PC-3 (cell line): ENCODE measurements at regions not wholly inside any gene's neighbourhood (a gene's known extent, or its start where the extent isn't known, plus 50 kb on each side); places are given as distances from the start of the nearest gene placed in this dataset.
"Not testable (repeated sequence)": the region's sequence is repeated elsewhere in the genome, so short reads cannot be mapped to it uniquely, and the experiment has no call there.

Experiments
- ATAC-seq: fragments of 200-7000 bp; cut with Tn5 transposase; 2 replicates; pipeline ENCODE4 v1.9.1; 2020; ENCODE audit warnings: mild to moderate bottlenecking, moderate library complexity
- BruUV-seq: library from RNA; stranded (reverse); fragments of 400-500 nt; replicated peaks from 2 replicates; lab custom pipeline; 2021; lab: Mats Ljungman, UMichigan
- CTCF ChIA-PET: fragments of 300-600 bp; sonication (Branson Sonifier 250); formaldehyde crosslinking; loops from one replicate; lab custom pipeline; 2022; ENCODE audit warnings: antibody characterized with exemption; lab: Charles Lee
- POLR2A ChIA-PET: fragments of 300-600 bp; sonication (Branson Sonifier 250); formaldehyde crosslinking; loops from one replicate; lab custom pipeline; 2022; ENCODE audit warnings: antibody characterized with exemption; ENCODE audit not compliant: unreplicated experiment; lab: Charles Lee
- DNase-seq: peaks from one replicate; pipeline ENCODE4 v3.0.0-alpha.2; 2015
- H2AFZ ChIP-seq: fragments of 300-600 bp; sonication (generic); 2 replicates; pipeline ENCODE4 v1.6.0; 2016; ENCODE audit warnings: antibody characterized with exemption, low read length
- H3F3A ChIP-seq: fragments of 300-600 bp; sonication (generic); one replicate; pipeline ENCODE4 v1.6.0; 2017; ENCODE audit warnings: antibody characterized with exemption, low read length, control low read depth, mild to moderate bottlenecking; ENCODE audit not compliant: unreplicated experiment
- H3K27ac ChIP-seq: fragments of 300-600 bp; sonication (generic); 2 replicates; pipeline ENCODE4 v1.5.1; 2016; ENCODE audit warnings: mild to moderate bottlenecking, low read length
- H3K27me3 ChIP-seq: fragments of 300-600 bp; sonication (generic); 2 replicates; pipeline ENCODE4 v1.6.1; 2016; ENCODE audit warnings: low read length, mixed read lengths
- H3K36me3 ChIP-seq: fragments of 300-600 bp; sonication (generic); 2 replicates; pipeline ENCODE4 v1.6.1; 2016; ENCODE audit warnings: low read depth, mixed run types, low read length, mixed read lengths
- H3K4me1 ChIP-seq: fragments of 300-600 bp; sonication (generic); 2 replicates; pipeline ENCODE4 v1.5.1; 2016; ENCODE audit warnings: low read length; ENCODE audit not compliant: insufficient read depth
- H3K4me2 ChIP-seq: fragments of 300-600 bp; sonication (generic); 2 replicates; pipeline ENCODE4 v1.6.0; 2016; ENCODE audit warnings: low read length
- H3K4me3 ChIP-seq: fragments of 300-600 bp; sonication (generic); 2 replicates; pipeline ENCODE4 v1.5.1; 2016; ENCODE audit warnings: mild to moderate bottlenecking, low read length, mixed read lengths
- H3K79me2 ChIP-seq: fragments of 300-600 bp; sonication (generic); 2 replicates; pipeline ENCODE4 v1.6.1; 2017; ENCODE audit warnings: low read length, mixed read lengths
- H3K9ac ChIP-seq: fragments of 300-600 bp; sonication (generic); 2 replicates; pipeline ENCODE4 v1.6.0; 2016; ENCODE audit warnings: mild to moderate bottlenecking, low read length
- H3K9me2 ChIP-seq: fragments of 300-600 bp; sonication (generic); replicated peaks from 2 replicates; pipeline ENCODE4 v1.6.1; 2016; ENCODE audit warnings: mixed run types, low read length, mixed read lengths
- H3K9me3 ChIP-seq: fragments of 300-600 bp; sonication (generic); 2 replicates; pipeline ENCODE4 v1.6.1; 2016; ENCODE audit warnings: low read length, mixed read lengths
- H4K20me1 ChIP-seq: fragments of 300-600 bp; sonication (generic); 2 replicates; pipeline ENCODE4 v1.6.1; 2016; ENCODE audit warnings: low read length, mixed read lengths
- EZH2 ChIP-seq: fragments of 300-600 bp; sonication (generic); IDR thresholded peaks from one replicate; pipeline ENCODE4 v1.6.1; 2017; ENCODE audit warnings: antibody characterized with exemption, mild to moderate bottlenecking, low read length; ENCODE audit not compliant: unreplicated experiment
- EZH2phosphoT487 ChIP-seq: fragments of 300-600 bp; sonication (generic); IDR thresholded peaks from 2 replicates; pipeline ENCODE4 v1.6.1; 2018; ENCODE audit warnings: mild to moderate bottlenecking, antibody characterized with exemption, low read length, borderline replicate concordance
- intact Hi-C: fragments of 100-400 bp; cut with micrococcal nuclease; formaldehyde crosslinking; loops from 2 replicates; pipeline ENCODE4 v1.9.0; 2023
- TF ChIP-seq, protein P1 (sequence below): fragments of 300-600 bp; sonication (generic); conservative IDR thresholded peaks from 2 replicates; pipeline ENCODE4 v1.5.1; 2017; ENCODE audit warnings: antibody characterized with exemption, low read depth, mild to moderate bottlenecking, low read length

DNA sequence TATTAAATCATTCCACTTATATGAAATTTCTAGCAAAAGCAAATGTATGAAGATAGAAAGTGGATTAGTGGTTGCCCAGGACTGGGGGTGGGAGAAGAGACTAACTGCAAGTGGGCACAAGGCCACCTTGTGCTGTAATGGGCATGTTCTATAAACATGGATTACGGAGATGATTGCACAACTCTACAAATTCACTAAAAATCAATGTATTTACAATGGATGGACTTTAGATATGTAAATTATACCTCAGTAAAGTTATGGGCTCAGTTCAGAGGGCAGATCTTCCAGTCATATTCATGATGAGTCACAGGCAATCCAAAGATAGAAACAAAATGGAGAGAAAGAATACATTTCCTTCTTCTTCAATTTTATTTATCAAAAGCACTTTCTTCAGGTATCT is 173.9 kb downstream of the NDUFA12 start:
- TF ChIP-seq EZH2phosphoT487 (no peak), EZH2 (no peak)
- TF ChIP-seq, protein P1, sequence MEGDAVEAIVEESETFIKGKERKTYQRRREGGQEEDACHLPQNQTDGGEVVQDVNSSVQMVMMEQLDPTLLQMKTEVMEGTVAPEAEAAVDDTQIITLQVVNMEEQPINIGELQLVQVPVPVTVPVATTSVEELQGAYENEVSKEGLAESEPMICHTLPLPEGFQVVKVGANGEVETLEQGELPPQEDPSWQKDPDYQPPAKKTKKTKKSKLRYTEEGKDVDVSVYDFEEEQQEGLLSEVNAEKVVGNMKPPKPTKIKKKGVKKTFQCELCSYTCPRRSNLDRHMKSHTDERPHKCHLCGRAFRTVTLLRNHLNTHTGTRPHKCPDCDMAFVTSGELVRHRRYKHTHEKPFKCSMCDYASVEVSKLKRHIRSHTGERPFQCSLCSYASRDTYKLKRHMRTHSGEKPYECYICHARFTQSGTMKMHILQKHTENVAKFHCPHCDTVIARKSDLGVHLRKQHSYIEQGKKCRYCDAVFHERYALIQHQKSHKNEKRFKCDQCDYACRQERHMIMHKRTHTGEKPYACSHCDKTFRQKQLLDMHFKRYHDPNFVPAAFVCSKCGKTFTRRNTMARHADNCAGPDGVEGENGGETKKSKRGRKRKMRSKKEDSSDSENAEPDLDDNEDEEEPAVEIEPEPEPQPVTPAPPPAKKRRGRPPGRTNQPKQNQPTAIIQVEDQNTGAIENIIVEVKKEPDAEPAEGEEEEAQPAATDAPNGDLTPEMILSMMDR: no peak
- DNase-seq (no peak), ATAC-seq (no peak)
- BruUV-seq: no TSS peak
- H2AFZ ChIP-seq: no peak overlapping the region
- H3K36me3 ChIP-seq: no peaks in the 10 kb centered on the region
- H3K27me3 ChIP-seq: no peaks in the 10 kb centered on the region
- H4K20me1 ChIP-seq: no peaks in the 10 kb centered on the region
- no peaks in the 10 kb centered on the region for H3K9me3 ChIP-seq
- no peaks in the 10 kb centered on the region for H3K4me1 ChIP-seq
- intact Hi-C loops: no loop called here
- CTCF ChIA-PET: no interaction called here
- H3K4me3 ChIP-seq: no peak overlapping the region
- no peaks in the 10 kb centered on the region for H3K79me2 ChIP-seq
- H3K4me2 ChIP-seq: no peak overlapping the region
- no peak overlapping the region for H3K27ac ChIP-seq
- H3K9me2 ChIP-seq: no peaks in the 10 kb centered on the region
- H3F3A ChIP-seq: no peaks in the 10 kb centered on the region
- no peak overlapping the region for H3K9ac ChIP-seq
- POLR2A ChIA-PET: no interaction called here

DNA sequence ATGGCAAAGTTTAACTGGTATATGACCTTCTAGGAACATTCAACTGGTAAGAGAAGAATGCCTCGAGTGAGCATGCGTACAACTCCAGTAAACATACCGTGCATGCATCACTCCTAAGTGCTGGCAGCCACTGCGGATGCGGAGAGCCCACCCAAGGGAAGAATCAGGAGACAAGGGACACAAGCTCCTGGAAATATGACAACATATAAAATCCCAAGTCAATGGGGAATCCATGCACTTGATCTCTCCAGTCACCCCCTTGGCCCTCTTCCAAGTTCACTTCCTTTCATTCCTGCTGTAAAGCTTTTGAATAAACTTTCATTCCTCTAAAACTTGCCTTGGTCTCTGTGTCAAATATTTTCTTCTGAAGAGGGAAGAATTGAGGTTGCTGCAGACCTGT is 168.7 kb upstream of the TMCC3 start:
- Histone ChIP-seq H3K9me2 (no peaks in the 10 kb centered on the region), H3K4me3 (no peak overlapping the region), H3K27me3 (no peaks in the 10 kb centered on the region), H3K79me2 (no peaks in the 10 kb centered on the region), H2AFZ (no peak overlapping the region), H3K9me3 (peaks cover 2% of the 10 kb centered on the region; the same call in 1 of the 2 replicates), H3K4me1 (no peaks in the 10 kb centered on the region), H3F3A (no peaks in the 10 kb centered on the region), H4K20me1 (no peaks in the 10 kb centered on the region), H3K9ac (no peak overlapping the region), H3K4me2 (no peak overlapping the region), H3K27ac (no peak overlapping the region), H3K36me3 (no peaks in the 10 kb centered on the region)
- ATAC-seq: no peak
- ChIA-PET POLR2A (no interaction called here), CTCF (no interaction called here)
- no peak for DNase-seq
- intact Hi-C loops: no loop called here
- BruUV-seq: no TSS peak
- TF ChIP-seq EZH2phosphoT487 (no peak), EZH2 (no peak)
- TF ChIP-seq, protein P1: no peak

DNA sequence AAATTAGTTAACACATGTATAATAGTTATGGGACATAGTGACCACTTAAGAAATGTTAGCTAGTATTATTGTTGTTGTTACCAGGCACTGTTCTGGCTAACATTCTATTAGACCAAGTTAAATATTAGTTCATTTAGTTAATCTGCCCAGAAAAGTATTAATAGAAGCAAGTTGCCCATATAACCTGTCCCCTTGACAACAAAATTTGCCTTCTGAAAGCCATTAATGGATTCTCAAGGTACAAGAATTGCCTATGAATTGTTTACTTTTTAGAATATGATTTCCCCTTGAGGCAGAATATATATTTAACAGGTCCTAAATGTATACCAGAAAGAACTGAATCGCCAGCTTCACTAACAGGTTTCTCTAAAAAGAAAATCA is 167.3 kb upstream of the TMCC3 start:
- Histone ChIP-seq H3K9me2 (no peaks in the 10 kb centered on the region), H2AFZ (no peak overlapping the region), H3K4me3 (no peak overlapping the region), H3F3A (no peaks in the 10 kb centered on the region), H3K27ac (no peak overlapping the region), H4K20me1 (no peaks in the 10 kb centered on the region), H3K4me1 (no peaks in the 10 kb centered on the region), H3K9ac (no peak overlapping the region), H3K9me3 (peaks cover 15% of the 10 kb centered on the region), H3K27me3 (no peaks in the 10 kb centered on the region), H3K4me2 (no peak overlapping the region), H3K79me2 (no peaks in the 10 kb centered on the region), H3K36me3 (no peaks in the 10 kb centered on the region; the same call in 1 of the 2 replicates)
- intact Hi-C loops: no loop called here
- no peak for TF ChIP-seq EZH2
- no peak for TF ChIP-seq EZH2phosphoT487
- TF ChIP-seq, protein P1: no peak
- no TSS peak for BruUV-seq
- DNase-seq (no peak), ATAC-seq (no peak)
- ChIA-PET CTCF (interaction anchor here (0.6 kb wide), 1 partner anchor 717 kb away, joined by 3 read pairs; no protein-coding TSS in a partner anchor), POLR2A (no interaction called here)

DNA sequence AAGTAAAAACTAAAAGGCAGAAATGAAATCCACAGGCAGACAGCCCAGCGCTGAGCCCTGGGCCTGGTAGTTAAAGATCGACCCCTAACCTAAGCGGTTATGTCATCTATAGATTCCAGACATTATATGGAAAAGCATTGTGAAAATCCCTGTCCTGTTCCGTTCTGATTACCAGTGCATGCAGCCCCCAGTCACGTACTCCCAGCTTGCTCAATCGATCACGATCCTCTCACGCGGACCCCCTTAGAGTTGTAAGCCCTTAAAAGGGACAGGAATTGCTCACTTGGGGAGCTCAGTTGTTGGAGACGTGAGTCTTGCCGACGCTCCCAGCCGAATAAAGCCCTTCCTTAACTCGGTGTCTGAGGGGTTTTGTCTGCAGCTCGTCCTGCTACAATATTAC is 166.8 kb upstream of the TMCC3 start:
- not testable (repeated sequence) for H3K36me3 ChIP-seq

More for the DNA sequence above, 166.8 kb upstream of the TMCC3 start:
- H3K27ac ChIP-seq, DNase-seq, BruUV-seq, H3K27me3 ChIP-seq, H3F3A ChIP-seq, CTCF ChIA-PET, intact Hi-C loops, H3K4me1 ChIP-seq, H3K4me3 ChIP-seq, H3K9ac ChIP-seq, ATAC-seq, H3K4me2 ChIP-seq, H3K9me2 ChIP-seq, H4K20me1 ChIP-seq, POLR2A ChIA-PET, H3K79me2 ChIP-seq, H2AFZ ChIP-seq: not testable (repeated sequence)
- H3K9me3 ChIP-seq: peaks cover 20% of the 10 kb centered on the region
